SU-DHL-6 (cell line): ENCODE measurements at regions not wholly inside any gene's neighbourhood (a gene's known extent, or its start where the extent isn't known, plus 50 kb on each side); places are given as distances from the start of the nearest gene placed in this dataset.

Source experiments
- EZH2phosphoT487 ChIP-seq: fragments of 200-600 bp; sonication (generic), shearing (Covaris generic); conservative IDR thresholded peaks from 2 replicates; pipeline ENCODE4 v1.6.1; 2018; ENCODE audit warnings: mild to moderate bottlenecking, antibody characterized with exemption, low read length, moderate library complexity, mixed read lengths
- TF ChIP-seq, protein P1 (sequence below): fragments of 200-600 bp; sonication (generic); IDR thresholded peaks from one replicate; pipeline ENCODE4 v1.5.1; 2017; ENCODE audit warnings: antibody characterized with exemption, mild to moderate bottlenecking, low read length, moderate library complexity; ENCODE audit not compliant: insufficient read depth, poor library complexity, severe bottlenecking

- TF ChIP-seq, protein P1, sequence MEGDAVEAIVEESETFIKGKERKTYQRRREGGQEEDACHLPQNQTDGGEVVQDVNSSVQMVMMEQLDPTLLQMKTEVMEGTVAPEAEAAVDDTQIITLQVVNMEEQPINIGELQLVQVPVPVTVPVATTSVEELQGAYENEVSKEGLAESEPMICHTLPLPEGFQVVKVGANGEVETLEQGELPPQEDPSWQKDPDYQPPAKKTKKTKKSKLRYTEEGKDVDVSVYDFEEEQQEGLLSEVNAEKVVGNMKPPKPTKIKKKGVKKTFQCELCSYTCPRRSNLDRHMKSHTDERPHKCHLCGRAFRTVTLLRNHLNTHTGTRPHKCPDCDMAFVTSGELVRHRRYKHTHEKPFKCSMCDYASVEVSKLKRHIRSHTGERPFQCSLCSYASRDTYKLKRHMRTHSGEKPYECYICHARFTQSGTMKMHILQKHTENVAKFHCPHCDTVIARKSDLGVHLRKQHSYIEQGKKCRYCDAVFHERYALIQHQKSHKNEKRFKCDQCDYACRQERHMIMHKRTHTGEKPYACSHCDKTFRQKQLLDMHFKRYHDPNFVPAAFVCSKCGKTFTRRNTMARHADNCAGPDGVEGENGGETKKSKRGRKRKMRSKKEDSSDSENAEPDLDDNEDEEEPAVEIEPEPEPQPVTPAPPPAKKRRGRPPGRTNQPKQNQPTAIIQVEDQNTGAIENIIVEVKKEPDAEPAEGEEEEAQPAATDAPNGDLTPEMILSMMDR, result no peak
- TF ChIP-seq EZH2phosphoT487, result no peak
These were observed 1097.4 kb downstream of the TTLL7 start for GRCh38 chr1:82901561-82901960.
